ENCODE measurements at regions not wholly inside any gene's neighbourhood (a gene's known extent, or its start where the extent isn't known, plus 50 kb on each side); places are given as distances from the start of the nearest gene placed in this dataset.

GRCh38 chr12:59044791-59045190, 124.5 kb upstream of the LRIG3 start:
- H3K9me2 ChIP-seq (replicated peaks; ENCODE audit: insufficient read depth), result no peaks in the 10 kb centered on the region
- H3K27ac ChIP-seq, result no peak overlapping the region
- no peak overlapping the region for H3K4me3 ChIP-seq
- no peaks in the 10 kb centered on the region for H3K36me3 ChIP-seq (replicated peaks; ENCODE audit: insufficient read depth, low read depth)
- no peaks in the 10 kb centered on the region for H3K79me2 ChIP-seq
- no peak overlapping the region for H3K4me2 ChIP-seq
- DNase-seq (ENCODE audit: low spot score), result no peak
- H3K9me3 ChIP-seq (ENCODE audit: low read depth), result no peaks in the 10 kb centered on the region
- H3K4me1 ChIP-seq (ENCODE audit: insufficient read depth), result peaks cover 4% of the 10 kb centered on the region
- TF ChIP-seq EZH2phosphoT487 (IDR thresholded peaks at IDR 0.05; ENCODE audit: low read depth, severe bottlenecking, unreplicated experiment), result no peak
- no peak for TF ChIP-seq EZH2 (IDR thresholded peaks at IDR 0.05; ENCODE audit: borderline replicate concordance)
- TF ChIP-seq CTCF (IDR thresholded peaks at IDR 0.05; ENCODE audit: poor library complexity), result no peak
- no peaks in the 10 kb centered on the region for H3K27me3 ChIP-seq
- 93% methylated on average over 2 of the region's 2 CpGs for WGBS (ENCODE audit: low lambda C conversion rate, missing lambda C conversion rate)
- no peaks in the 10 kb centered on the region for H4K20me1 ChIP-seq (ENCODE audit: insufficient read depth, poor library complexity, severe bottlenecking)
- H2AFZ ChIP-seq, result no peak overlapping the region

GRCh38 chr12:59041241-59042121, 121.2 kb upstream of the LRIG3 start:
- Histone ChIP-seq H3K27ac (peak overlapping the region; percentile 11), H4K20me1 (ENCODE audit: insufficient read depth, poor library complexity, severe bottlenecking) (no peaks in the 10 kb centered on the region), H3K4me2 (no peak overlapping the region), H3K27me3 (no peaks in the 10 kb centered on the region), H3K9me2 (replicated peaks; ENCODE audit: insufficient read depth) (no peaks in the 10 kb centered on the region), H3K36me3 (replicated peaks; ENCODE audit: insufficient read depth, low read depth) (no peaks in the 10 kb centered on the region), H3K79me2 (no peaks in the 10 kb centered on the region), H2AFZ (no peak overlapping the region), H3K4me3 (no peak overlapping the region), H3K4me1 (ENCODE audit: insufficient read depth) (peaks cover 4% of the 10 kb centered on the region), H3K9me3 (ENCODE audit: low read depth) (no peaks in the 10 kb centered on the region)
- WGBS (ENCODE audit: low lambda C conversion rate, missing lambda C conversion rate), result 57% methylated on average over 4 of the region's 4 CpGs
- TF ChIP-seq EZH2 (IDR thresholded peaks at IDR 0.05; ENCODE audit: borderline replicate concordance) (no peak), EZH2phosphoT487 (IDR thresholded peaks at IDR 0.05; ENCODE audit: low read depth, severe bottlenecking, unreplicated experiment) (no peak), CTCF (IDR thresholded peaks at IDR 0.05; ENCODE audit: poor library complexity) (no peak)
- DNase-seq (ENCODE audit: low spot score), result peak; percentile 28

GRCh38 chr12:59040656-59041055, 120.4 kb upstream of the LRIG3 start:
- no peak overlapping the region for H3K4me3 ChIP-seq
- no peaks in the 10 kb centered on the region for H3K36me3 ChIP-seq (replicated peaks; ENCODE audit: insufficient read depth, low read depth)
- no peaks in the 10 kb centered on the region for H4K20me1 ChIP-seq (ENCODE audit: insufficient read depth, poor library complexity, severe bottlenecking)
- no peak overlapping the region for H3K27ac ChIP-seq
- TF ChIP-seq EZH2phosphoT487 (IDR thresholded peaks at IDR 0.05; ENCODE audit: low read depth, severe bottlenecking, unreplicated experiment) (no peak), CTCF (IDR thresholded peaks at IDR 0.05; ENCODE audit: poor library complexity) (no peak), EZH2 (IDR thresholded peaks at IDR 0.05; ENCODE audit: borderline replicate concordance) (no peak)
- WGBS (ENCODE audit: low lambda C conversion rate, missing lambda C conversion rate), result 67% methylated on average over 1 of the region's 1 CpG
- H3K4me1 ChIP-seq (ENCODE audit: insufficient read depth), result peaks cover 4% of the 10 kb centered on the region
- H3K9me2 ChIP-seq (replicated peaks; ENCODE audit: insufficient read depth), result no peaks in the 10 kb centered on the region
- H2AFZ ChIP-seq, result no peak overlapping the region
- H3K79me2 ChIP-seq, result no peaks in the 10 kb centered on the region
- H3K9me3 ChIP-seq (ENCODE audit: low read depth), result no peaks in the 10 kb centered on the region
- no peak overlapping the region for H3K4me2 ChIP-seq
- DNase-seq (ENCODE audit: low spot score), result no peak
- H3K27me3 ChIP-seq, result no peaks in the 10 kb centered on the region

Measured in hepatocyte (in vitro differentiated cells).